ENCODE measurements at regions not wholly inside any gene's neighbourhood (a gene's known extent, or its start where the extent isn't known, plus 50 kb on each side); places are given as distances from the start of the nearest gene placed in this dataset.
"Not testable (repeated sequence)": the region's sequence is repeated elsewhere in the genome, so short reads cannot be mapped to it uniquely, and the experiment has no call there.

GRCh38 chr18:961644-962355, 57.1 kb downstream of the ADCYAP1 start:
- peak; percentile 37 for DNase-seq (ENCODE audit: low spot score)

- DNase-seq (ENCODE audit: low spot score), result no peak
Measured at GRCh38 chr18:963276-963675, 58.6 kb downstream of the ADCYAP1 start.

DNA sequence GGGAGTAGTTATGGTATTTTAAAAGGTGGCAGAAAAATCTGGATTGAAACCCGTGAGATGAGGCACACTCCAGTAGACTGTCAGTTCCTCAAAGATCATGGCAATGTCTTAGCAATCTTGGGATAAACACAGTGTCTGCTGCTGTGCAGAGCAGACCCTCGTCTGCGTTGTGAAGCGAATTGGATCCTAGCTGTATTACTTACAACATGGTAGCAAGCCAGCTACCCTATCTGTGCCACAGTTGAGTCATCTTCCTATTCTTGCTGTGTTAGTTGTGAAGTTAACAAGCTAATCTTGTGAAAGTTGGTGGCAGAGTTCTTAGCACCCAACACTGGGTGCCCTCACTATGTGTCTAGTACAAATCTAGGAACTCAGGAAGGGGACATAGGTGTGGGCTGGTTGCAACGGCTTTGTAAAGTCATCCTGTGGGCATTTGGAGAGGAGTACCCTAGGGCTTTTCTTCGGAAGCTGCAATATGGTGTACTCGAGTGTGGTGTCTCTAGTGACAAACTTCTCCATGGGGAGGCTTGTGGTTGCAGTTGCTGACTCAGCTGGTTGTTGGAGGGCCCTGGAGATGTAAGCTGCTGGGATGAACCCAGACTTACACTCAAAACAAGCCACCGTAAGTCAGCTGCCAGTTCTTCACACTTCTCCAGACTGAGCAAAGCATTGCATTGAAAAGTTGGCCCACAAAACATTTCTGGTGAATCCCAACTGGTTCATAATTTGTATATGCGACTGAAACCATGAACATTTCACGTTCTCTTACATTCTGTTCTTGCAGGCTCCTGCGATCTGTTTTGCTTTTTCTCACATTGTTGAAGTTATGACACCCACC, 61.5 kb downstream of the ADCYAP1 start:
- no peak for DNase-seq (ENCODE audit: low spot score)

DNA sequence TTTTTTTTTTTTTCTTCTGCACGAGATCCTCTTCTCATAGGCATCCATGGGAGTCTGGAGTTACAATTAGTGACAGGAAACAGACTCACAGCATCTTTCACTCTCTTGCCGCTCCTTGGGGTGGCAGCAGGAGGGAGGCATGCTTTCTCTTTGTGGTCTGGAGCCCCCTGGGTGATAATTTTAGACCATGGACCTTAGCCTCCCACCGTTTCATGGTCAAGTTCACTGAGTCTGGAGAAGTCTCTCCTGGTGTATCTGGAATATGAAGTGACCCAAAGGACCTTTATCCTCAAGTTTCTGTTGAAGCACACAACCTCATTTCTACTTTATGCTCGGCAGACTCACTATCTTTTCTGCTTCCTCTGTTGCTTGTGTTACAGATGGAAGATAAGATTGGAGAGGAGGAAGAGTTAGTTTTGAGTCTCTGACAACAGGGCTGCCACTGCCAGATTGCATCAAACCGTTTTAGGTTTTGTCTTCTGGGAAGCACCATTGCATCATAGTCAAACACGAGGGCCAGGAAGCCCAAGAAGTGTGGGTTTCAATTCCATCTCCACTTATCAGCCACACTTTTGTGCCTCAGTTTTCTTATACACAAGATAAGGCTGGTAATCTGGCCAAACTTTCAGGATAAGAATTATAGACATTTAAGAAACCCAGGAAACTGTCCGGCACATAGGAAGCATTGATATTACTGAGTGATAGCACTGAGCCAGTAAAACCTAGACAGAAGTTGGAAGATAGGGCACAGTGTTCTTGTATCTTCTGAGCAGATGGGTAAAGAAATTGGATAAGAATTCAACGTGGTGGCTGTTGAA, 62.3 kb downstream of the ADCYAP1 start:
- DNase-seq (ENCODE audit: low spot score), result no peak

GRCh38 chr18:968910-969309, 64.2 kb downstream of the ADCYAP1 start:
- DNase-seq (ENCODE audit: low spot score), result not testable (repeated sequence)

DNA sequence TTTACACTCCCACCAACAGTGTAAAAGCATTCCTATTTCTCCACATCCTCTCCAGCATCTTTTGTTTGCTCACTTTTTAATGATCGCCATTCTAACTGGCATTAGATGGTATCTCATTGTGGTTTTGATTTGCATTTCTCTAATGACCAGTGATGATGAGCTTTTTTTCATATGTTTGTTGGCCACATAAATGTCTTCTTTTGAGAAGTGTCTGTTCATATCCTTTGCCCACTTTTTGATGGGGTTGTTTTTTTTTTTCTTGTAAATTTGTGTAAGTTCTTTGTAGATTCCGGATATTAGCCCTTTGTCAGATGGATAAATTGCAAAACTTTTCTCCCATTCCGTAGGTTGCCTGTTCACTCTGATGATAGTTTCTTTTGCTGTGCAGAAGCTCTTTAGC, 64.6 kb downstream of the ADCYAP1 start:
- not testable (repeated sequence) for DNase-seq (ENCODE audit: low spot score)

DNA sequence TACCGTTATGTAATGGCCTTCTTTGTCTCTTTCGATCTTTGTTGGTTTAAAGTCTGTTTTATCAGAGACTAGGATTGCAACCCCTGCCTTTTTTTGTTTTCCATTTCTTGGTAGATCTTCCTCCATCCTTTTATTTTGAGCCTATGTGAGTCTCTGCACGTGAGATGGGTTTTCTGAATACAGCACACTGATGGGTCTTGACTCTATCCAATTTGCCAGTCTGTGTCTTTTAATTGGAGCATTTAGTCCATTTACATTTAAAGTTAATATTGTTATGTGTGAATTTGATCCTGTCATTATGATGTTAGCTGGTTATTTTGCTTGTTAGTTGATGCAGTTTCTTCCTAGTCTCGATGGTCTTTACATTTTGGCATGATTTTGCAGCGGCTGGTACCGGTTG, 69.9 kb downstream of the ADCYAP1 start:
- not testable (repeated sequence) for DNase-seq (ENCODE audit: low spot score)

- DNase-seq (ENCODE audit: low spot score), result not testable (repeated sequence)
Measured at GRCh38 chr18:976393-977128, 71.9 kb downstream of the ADCYAP1 start.

DNA sequence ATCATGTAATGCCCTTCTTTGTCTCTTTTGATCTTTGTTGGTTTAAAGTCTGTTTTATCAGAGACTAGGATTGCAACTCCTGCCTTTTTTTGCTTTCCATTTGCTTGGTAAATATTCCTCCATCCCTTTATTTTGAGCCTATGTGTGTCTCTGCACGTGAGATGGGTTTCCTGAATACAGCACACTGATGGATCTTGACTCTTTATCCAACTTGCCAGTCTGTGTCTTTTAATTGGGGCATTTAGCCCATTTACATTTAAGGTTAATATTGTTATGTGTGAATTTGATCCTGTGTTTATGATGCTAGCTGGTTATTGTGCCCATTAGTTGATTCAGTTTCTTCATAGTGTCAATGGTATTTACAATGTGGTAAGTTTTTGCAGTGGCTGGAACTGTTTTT, 72.7 kb downstream of the ADCYAP1 start:
- DNase-seq (ENCODE audit: low spot score), result not testable (repeated sequence)

DNA sequence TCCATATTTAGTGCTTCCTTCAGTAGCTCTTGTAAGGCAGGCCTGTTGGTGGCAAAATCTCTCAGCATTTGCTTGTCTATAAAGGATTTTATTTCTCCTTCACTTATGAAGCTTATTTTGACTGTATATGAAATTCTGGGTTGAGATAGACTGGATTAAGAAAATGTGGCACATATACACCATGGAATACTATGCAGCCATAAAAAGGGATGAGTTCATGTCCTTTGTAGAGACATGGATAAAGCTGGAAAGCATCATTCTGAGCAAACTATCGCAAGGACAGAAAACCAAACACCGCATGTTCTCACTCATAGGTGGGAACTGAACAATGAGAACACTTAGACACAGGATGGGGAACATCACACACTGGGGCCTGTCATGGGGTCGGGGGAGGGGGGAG, 73.1 kb downstream of the ADCYAP1 start:
- DNase-seq (ENCODE audit: low spot score), result not testable (repeated sequence)

DNA sequence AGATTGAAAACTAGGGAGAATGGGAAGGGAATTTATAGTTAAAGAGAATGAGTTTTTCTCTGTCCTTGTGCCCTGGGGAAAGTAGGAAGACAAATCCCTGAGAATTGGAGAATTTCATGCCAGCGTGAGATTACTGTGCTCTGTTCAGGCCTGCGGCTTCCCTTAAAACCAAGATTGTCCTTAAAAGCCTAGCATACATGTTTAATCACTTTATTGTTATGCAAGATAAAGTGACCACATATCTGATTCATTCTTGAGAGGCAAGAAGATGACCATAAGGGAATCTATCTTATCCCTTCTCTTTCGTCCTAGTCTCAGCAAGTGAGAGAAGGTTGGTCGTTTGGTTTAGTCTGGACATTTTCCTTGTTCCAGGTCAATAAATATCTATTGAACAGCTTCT, 75.9 kb downstream of the ADCYAP1 start:
- no peak for DNase-seq (ENCODE audit: low spot score)

DNA sequence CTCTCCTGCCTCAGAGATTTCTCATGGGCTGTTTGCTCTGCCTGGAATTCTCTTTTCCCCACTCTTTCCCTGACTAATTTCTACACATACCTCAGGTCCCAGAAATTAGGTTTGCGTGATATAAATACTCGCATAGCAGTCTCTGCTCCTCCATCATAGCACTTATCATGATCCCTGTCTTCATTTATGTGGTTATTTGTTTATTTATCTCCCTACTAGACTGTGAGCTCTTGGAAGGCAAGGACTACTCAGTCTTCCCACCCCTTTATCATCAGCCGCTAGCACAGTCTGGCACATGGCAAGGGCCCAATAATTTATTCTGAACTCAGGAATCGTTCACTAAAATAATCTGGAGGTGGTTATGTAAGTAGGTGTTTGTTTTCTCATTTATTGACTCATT, 79.3 kb downstream of the ADCYAP1 start:
- no peak for DNase-seq (ENCODE audit: low spot score)

- no peak for DNase-seq (ENCODE audit: low spot score)
Measured at GRCh38 chr18:985212-985661, 80.6 kb downstream of the ADCYAP1 start.

DNA sequence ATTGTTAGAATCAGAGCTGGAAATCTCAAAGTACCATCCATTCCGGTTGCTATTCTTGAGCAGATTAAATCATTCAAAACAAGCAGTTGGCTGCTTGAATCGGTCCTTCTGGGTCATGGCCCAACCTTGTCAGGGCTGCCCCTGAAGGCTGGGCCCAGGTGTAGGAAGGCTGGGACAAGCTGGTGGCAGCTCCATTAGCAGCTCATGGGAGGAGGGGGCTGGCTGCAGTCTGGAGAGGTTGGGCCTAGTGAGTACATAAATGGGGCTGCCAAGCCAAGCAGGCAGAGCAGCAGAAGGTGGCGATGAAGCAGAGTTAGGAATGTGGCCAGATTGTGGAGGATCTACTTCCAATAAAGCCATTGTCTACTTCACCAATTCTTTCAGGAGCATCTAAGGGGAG, 81.4 kb downstream of the ADCYAP1 start:
- DNase-seq (ENCODE audit: low spot score), result no peak

DNA sequence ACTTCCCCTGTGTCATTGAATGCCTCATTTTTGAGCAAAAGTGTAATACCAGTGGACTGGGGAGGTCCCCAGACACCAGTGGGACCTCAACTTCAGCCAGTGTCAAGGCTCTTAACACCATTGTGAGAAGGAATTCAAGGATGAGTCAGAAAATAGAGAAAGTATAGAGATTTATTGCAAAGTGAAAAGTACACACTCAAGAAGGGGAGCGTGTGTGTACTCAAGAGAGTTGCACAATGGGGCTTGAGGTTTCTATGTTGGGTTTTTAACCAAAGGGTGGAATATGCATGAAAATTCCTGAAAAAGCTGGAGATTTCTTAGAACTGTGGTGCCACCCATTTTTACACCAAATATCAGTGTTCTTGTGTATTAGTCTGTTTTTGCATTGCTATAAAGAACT, 81.9 kb downstream of the ADCYAP1 start:
- DNase-seq (ENCODE audit: low spot score), result no peak

DNA sequence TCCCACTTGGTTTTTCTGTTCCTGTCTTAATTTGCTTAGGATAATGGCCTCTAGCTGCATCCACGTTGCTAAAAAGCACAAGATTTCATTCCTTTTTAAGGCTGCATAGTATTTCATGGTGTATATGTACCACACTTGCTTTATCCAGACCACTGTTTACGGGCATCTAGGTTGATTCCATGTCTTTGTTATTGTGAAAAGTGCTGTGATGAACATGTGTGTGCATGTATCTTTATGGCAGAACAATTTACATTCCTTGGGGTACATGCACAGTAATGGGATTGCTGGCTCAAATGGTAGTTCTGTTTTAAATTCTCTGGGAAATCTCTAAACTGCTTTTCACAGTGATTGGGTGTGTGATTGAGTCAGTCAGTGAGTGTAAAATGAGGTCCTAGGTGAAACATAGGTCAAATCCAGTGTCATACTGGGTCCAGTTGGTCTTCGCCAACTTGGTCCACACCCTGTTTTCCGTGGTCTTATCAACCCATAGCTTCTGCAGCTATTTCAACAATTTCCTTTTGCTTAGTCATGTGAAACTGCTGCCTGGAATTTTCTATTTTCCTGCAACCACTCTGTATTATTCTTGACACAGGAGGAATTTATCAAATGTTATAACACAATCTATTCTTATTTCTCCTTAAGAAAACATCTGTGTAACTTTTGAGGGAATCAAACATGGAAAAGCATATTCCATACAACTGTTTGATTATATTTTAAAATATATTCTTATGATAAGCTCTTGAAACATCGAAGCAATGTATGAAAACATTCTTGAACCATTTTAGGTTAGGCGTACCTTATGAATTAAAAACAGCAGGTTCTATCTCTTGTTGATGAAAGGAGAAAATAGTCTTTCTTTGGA, 82.9 kb downstream of the ADCYAP1 start:
- no peak for DNase-seq (ENCODE audit: low spot score)

- DNase-seq (ENCODE audit: low spot score), result no peak
Measured at GRCh38 chr18:989425-989824, 84.8 kb downstream of the ADCYAP1 start.

DNA sequence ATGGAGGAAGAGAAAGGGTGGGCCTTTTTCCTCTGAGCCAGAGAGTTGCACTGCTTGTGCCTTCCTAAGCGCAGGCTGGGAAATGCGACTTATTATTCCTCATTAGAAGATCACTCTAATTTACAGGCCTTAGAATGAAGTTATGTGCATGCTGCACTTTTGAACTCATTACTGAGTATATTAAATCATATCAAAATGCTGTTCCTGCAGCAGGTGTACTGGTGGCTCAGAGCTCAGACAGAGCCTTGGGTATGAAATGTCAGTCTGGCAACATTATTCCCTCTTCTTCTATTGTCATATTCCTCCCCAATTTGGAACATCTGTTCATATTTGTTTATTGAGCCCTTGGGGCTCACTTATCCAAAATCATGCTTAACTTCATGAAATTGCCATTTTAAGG, 85.5 kb downstream of the ADCYAP1 start:
- no peak for DNase-seq (ENCODE audit: low spot score)

DNA sequence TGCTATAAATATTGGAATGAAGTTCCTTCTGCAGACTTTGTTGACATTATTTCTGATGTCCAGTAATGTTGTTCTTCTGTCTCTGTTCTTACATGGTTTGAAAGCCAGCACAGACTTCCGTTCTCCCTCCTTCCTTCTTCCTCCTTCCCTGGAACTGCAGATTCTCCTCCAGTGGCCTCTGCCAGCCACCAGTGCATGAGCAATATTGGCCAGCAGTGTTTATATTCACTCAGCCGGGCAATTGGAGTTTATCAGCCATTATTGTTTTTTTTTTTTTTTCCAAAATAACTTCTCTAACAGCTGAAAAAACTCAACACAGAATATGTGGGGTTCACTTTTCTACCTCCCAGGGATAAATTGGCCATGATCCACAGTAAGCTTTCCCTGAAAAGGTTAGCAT, 86.8 kb downstream of the ADCYAP1 start:
- no peak for DNase-seq (ENCODE audit: low spot score)

- DNase-seq (ENCODE audit: low spot score), result no peak
Measured at GRCh38 chr18:993560-993959, 88.9 kb downstream of the ADCYAP1 start.

DNA sequence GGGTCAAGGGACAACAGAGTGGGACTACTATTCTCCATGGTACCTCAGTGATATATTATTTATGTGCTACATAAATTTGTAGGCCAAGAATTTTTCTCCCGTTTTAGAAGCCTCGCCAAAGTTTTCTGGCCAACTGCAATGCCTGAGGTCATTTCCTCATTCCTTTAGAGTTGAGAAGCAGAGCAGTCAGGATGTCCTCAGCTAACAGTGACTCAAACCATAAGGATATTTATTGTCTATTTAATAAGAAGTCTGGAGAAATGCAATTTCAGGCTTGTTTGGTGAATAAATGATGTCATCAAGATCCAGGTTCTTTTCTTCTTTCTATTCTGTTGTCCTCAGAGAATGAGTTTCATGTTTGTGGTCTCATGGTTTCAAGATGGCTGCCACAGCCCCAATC, 91.0 kb downstream of the ADCYAP1 start:
- no peak for DNase-seq (ENCODE audit: low spot score)

Data from activated CD4-positive, alpha-beta T cell treated with anti-CD3 and anti-CD28 coated beads, Interleukin-2, Interleukin-4, amounts not matched to agents 100 ng/mL and 50 ng/mL, durations not matched to agents 16 hours and 8 hours (primary cell).